IMR-90 (cell line): ENCODE measurements at regions not wholly inside any gene's neighbourhood (a gene's known extent, or its start where the extent isn't known, plus 50 kb on each side); places are given as distances from the start of the nearest gene placed in this dataset.
A peak's percentile ranks its signal among the peaks of the same experiment; 100 is the strongest.

Experiments
- ATAC-seq: fragments of 200-7000 bp; cut with Tn5 transposase; 2 replicates; pipeline ENCODE4 v1.9.1; 2020; ENCODE audit warnings: low read depth, mild to moderate bottlenecking, moderate library complexity
- BruUV-seq: library from RNA; stranded (reverse); fragments of 400-500 nt; replicated peaks from 2 replicates; lab custom pipeline; 2021; lab: Mats Ljungman, UMichigan
- CTCF ChIA-PET: fragments of 300-600 bp; formaldehyde crosslinking; extraction: SDS; loops from one replicate; lab custom pipeline; 2021; ENCODE audit warnings: antibody characterized with exemption; lab: Yijun Ruan, JAX
- POLR2A ChIA-PET: fragments of 300-600 bp; sonication (Branson Sonifier 250); formaldehyde crosslinking; loops from one replicate; lab custom pipeline; 2022; ENCODE audit warnings: antibody characterized with exemption; ENCODE audit not compliant: unreplicated experiment; lab: Charles Lee
- DNase-seq: peaks from one replicate; pipeline ENCODE4 v3.0.0; 2013
- H2AFZ ChIP-seq: replicated peaks from 2 replicates; pipeline ENCODE3; 2013; ENCODE audit warnings: low read length, mild to moderate bottlenecking; ENCODE audit not compliant: poor library complexity
- H2AK5ac ChIP-seq: 2 replicates; pipeline ENCODE4 v1.6.1; 2013; ENCODE audit warnings: low read depth, low read length, inconsistent platforms
- H2AK9ac ChIP-seq: replicated peaks from 2 replicates; pipeline ENCODE3; 2013; ENCODE audit warnings: mild to moderate bottlenecking, low read depth, low read length, moderate library complexity; ENCODE audit not compliant: poor library complexity
- H2BK120ac ChIP-seq: 2 replicates; pipeline ENCODE4 v1.6.1; 2013; ENCODE audit warnings: low read depth, low read length, inconsistent platforms
- H2BK15ac ChIP-seq: 3 replicates; pipeline ENCODE4 v1.6.1; 2013; ENCODE audit warnings: low read depth, low read length, inconsistent platforms
- H2BK20ac ChIP-seq: 2 replicates; pipeline ENCODE4 v1.6.1; 2013; ENCODE audit warnings: low read depth, mild to moderate bottlenecking, inconsistent platforms, low read length, moderate library complexity
- H2BK5ac ChIP-seq: 2 replicates; pipeline ENCODE4 v1.6.1; 2013; ENCODE audit warnings: mild to moderate bottlenecking, low read depth, low read length, inconsistent platforms; ENCODE audit not compliant: poor library complexity, severe bottlenecking
- H3K14ac ChIP-seq: replicated peaks from 2 replicates; pipeline ENCODE4 v1.6.1; 2013; ENCODE audit warnings: low read depth, low read length, inconsistent platforms
- H3K18ac ChIP-seq: 2 replicates; pipeline ENCODE4 v1.6.1; 2013; ENCODE audit warnings: low read depth, low read length, control low read depth
- H3K23ac ChIP-seq: 2 replicates; pipeline ENCODE4 v1.6.1; 2013; ENCODE audit warnings: low read depth, low read length, inconsistent platforms
- H3K27ac ChIP-seq: 2 replicates; pipeline ENCODE4 v1.5.1; 2013; ENCODE audit warnings: mild to moderate bottlenecking, control low read depth, low read length; ENCODE audit not compliant: insufficient read depth
- H3K27me3 ChIP-seq: 2 replicates; pipeline ENCODE4 v1.6.1; 2013; ENCODE audit warnings: low read length; ENCODE audit not compliant: control insufficient read depth, insufficient read depth
- H3K36me3 ChIP-seq: 2 replicates; pipeline ENCODE4 v1.6.1; 2013; ENCODE audit warnings: low read length, mixed read lengths; ENCODE audit not compliant: control insufficient read depth, insufficient read depth
- H3K4ac ChIP-seq: 2 replicates; pipeline ENCODE4 v1.6.1; 2013; ENCODE audit warnings: low read depth, low read length, inconsistent platforms
- H3K4me1 ChIP-seq: 2 replicates; pipeline ENCODE4 v1.6.1; 2013; ENCODE audit warnings: low read length, mixed read lengths; ENCODE audit not compliant: control insufficient read depth, insufficient read depth
- H3K4me2 ChIP-seq: 2 replicates; pipeline ENCODE4 v1.6.1; 2013; ENCODE audit warnings: low read depth, mild to moderate bottlenecking, control low read depth, low read length, moderate library complexity
- H3K4me3 ChIP-seq: 2 replicates; pipeline ENCODE4 v1.5.1; 2013; ENCODE audit warnings: low read depth, mild to moderate bottlenecking, control low read depth, low read length, moderate library complexity; ENCODE audit not compliant: insufficient read depth
- H3K56ac ChIP-seq: 2 replicates; pipeline ENCODE4 v1.6.1; 2013; ENCODE audit warnings: low read length, inconsistent platforms; ENCODE audit not compliant: insufficient read depth; ENCODE audit errors: extremely low read depth
- H3K79me1 ChIP-seq, 2 experiments: 2 replicates each; pipeline ENCODE4 v1.6.1; 2013; ENCODE audit warnings: low read length in 2 of 2, inconsistent platforms in 1 of 2, low read depth in 1 of 2
- H3K9ac ChIP-seq: 2 replicates; pipeline ENCODE4 v1.6.1; 2013; ENCODE audit warnings: low read depth, low read length, control low read depth
- H3K9me1 ChIP-seq: 2 replicates; pipeline ENCODE4 v1.6.1; 2013; ENCODE audit warnings: low read length, inconsistent platforms; ENCODE audit not compliant: insufficient read depth
- H3K9me3 ChIP-seq: 2 replicates; pipeline ENCODE4 v1.6.1; 2013; ENCODE audit warnings: low read length; ENCODE audit not compliant: control insufficient read depth, insufficient read depth
- H4K20me1 ChIP-seq: 2 replicates; pipeline ENCODE4 v1.6.1; 2013; ENCODE audit warnings: low read length, inconsistent platforms; ENCODE audit not compliant: insufficient read depth
- H4K5ac ChIP-seq: 2 replicates; pipeline ENCODE4 v1.6.1; 2013; ENCODE audit warnings: mild to moderate bottlenecking, low read depth, low read length, control low read depth
- H4K8ac ChIP-seq, 2 experiments: 2 replicates each; pipeline ENCODE4 v1.6.1; 2013; ENCODE audit warnings: low read depth in 2 of 2, low read length in 2 of 2, control low read depth in 1 of 2, inconsistent platforms in 1 of 2
- H4K91ac ChIP-seq: 2 replicates; pipeline ENCODE4 v1.6.1; 2013; ENCODE audit warnings: low read depth, low read length, inconsistent platforms; ENCODE audit not compliant: insufficient read depth
- MAFK ChIP-seq: IDR thresholded peaks from 2 replicates; pipeline ENCODE4 v1.6.1; 2012; ENCODE audit warnings: low read depth, low read length, improper control_type of control experiment
- WGBS, 2 experiments: methylation state at CpG; one replicate each; pipeline versions ENCODE4 v1.1.5 to v1.1.7; 2013; ENCODE audit warnings: missing lambda C conversion rate in 2 of 2; ENCODE audit not compliant: insufficient read length in 1 of 2; ENCODE audit errors: extremely low coverage in 2 of 2; 5-methylcytosine and 5-hydroxymethylcytosine counted together
- dilution Hi-C: fragments of 300-500 bp; cut with HindIII; formaldehyde crosslinking; loops from one replicate; pipeline ENCODE4 v1.14.3; 2018; ENCODE audit warnings: low sequenced_read_pairs; ENCODE audit not compliant: unreplicated experiment
- in situ Hi-C: fragments of 300-500 bp; cut with MboI; formaldehyde crosslinking; loops from 3 replicates; pipeline ENCODE4 v1.14.3; 2019; ENCODE audit warnings: low sequenced_read_pairs, inconsistent platforms, mixed read lengths
- intact Hi-C: fragments of 100-400 bp; cut with micrococcal nuclease; formaldehyde crosslinking; loops from 2 replicates; pipeline ENCODE4 v1.10.0; 2022
- TF ChIP-seq, protein P1 (sequence below): fragments of 150-350 bp; IDR thresholded peaks from 2 replicates; pipeline ENCODE4 v1.6.1; 2016; ENCODE audit warnings: low read depth, mild to moderate bottlenecking, low read length, moderate library complexity, borderline replicate concordance

DNA sequence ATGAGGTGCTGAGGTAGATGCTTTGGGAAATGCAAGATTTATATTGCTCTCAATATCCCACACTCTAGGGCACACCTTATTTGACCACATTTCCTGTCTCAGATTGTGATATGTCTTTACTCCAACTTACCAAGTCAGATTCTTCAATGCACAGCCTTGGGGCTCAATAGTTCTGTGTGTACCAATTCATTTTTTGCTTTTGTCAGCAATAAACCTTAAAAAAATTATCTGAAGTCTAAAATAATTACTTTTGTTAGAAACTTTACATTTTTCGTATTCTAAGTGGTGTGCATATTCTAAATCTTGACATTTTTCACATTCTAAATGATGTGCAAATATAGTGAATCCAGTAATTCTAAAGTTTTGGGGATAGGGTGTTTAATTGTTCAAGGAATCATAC lies 447.5 kb upstream of the COX7C start:
- TF ChIP-seq, protein P1, sequence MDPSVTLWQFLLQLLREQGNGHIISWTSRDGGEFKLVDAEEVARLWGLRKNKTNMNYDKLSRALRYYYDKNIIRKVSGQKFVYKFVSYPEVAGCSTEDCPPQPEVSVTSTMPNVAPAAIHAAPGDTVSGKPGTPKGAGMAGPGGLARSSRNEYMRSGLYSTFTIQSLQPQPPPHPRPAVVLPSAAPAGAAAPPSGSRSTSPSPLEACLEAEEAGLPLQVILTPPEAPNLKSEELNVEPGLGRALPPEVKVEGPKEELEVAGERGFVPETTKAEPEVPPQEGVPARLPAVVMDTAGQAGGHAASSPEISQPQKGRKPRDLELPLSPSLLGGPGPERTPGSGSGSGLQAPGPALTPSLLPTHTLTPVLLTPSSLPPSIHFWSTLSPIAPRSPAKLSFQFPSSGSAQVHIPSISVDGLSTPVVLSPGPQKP = no peak
- peak; percentile 39 for TF ChIP-seq MAFK
- Histone ChIP-seq H3K36me3 (no peaks in the 10 kb centered on the region), H3K79me1 (no peaks in the 10 kb centered on the region), H3K23ac (no peak overlapping the region), H4K91ac (no peak overlapping the region), H3K4ac (no peak overlapping the region), H3K4me3 (no peak overlapping the region), H3K27me3 (no peaks in the 10 kb centered on the region), H2BK20ac (no peak overlapping the region), H3K18ac (no peak overlapping the region), H2BK120ac (no peak overlapping the region), H3K4me1 (no peaks in the 10 kb centered on the region), H3K27ac (no peak overlapping the region), H3K9ac (no peak overlapping the region), H3K4me2 (no peak overlapping the region), H3K56ac (no peak overlapping the region; the same call in 1 of the 2 replicates), H2AFZ (no peak overlapping the region), H2AK9ac (no peak overlapping the region), H3K14ac (no peak overlapping the region), H2BK5ac (no peak overlapping the region), H3K9me3 (peaks cover 3% of the 10 kb centered on the region), H3K9me1 (no peaks in the 10 kb centered on the region), H4K20me1 (no peaks in the 10 kb centered on the region), H4K5ac (no peak overlapping the region), H4K8ac (no peak overlapping the region), H2BK15ac (no peak overlapping the region), H2AK5ac (no peak overlapping the region)
- ATAC-seq (no peak), DNase-seq (no peak)
- CTCF ChIA-PET = no interaction called here
- BruUV-seq = no TSS peak
- WGBS, 2 experiments = no CpG with 5 or more reads among the region's 1 CpG
- in situ Hi-C loops (no loop called here), intact Hi-C loops (no loop called here), dilution Hi-C loops (no loop called here)
- POLR2A ChIA-PET = no interaction called here
